ENCODE measurements at regions not wholly inside any gene's neighbourhood (a gene's known extent, or its start where the extent isn't known, plus 50 kb on each side); places are given as distances from the start of the nearest gene placed in this dataset.
A peak's percentile ranks its signal among the peaks of the same experiment; 100 is the strongest.

DNA sequence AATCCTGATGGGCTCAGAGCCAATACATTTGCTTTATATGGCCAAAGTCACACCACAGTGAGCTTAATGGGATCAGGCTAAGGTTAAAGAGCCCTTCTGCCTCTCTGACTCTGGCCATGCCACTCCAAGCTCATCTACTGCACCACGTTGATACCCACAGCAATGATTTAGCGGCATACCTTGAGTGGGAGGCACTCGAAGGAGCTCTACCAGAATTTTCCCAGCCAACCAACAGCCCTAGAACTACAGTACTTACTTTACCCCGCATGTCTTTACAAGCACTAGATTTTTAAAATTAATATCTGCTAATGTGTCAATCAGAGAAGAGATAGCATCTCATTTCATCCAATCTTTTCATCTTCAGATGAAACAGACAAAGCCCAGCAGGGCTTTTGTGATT is 300.5 kb downstream of the GRIN2B start:
- DNase-seq (ENCODE audit: low read depth): no peak

DNA sequence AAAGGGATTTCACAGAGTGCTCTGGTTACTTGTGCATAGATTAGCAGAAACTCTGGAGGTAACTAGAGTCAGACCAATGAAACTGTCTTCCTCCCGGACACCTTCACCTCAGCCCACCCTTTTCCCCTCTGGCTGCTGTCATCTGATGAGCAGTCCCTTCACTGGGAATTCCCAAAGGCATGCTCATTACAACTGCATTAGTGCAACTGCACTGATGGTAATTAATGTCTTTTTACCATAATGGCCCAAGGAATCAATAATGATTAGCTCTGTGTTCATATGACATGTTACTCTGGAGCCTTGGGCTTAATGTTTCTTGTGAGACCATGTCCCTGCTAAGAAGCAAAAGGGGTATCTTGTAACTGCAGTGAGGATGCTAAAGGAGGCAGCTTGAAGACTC is 304.5 kb downstream of the GRIN2B start:
- DNase-seq (ENCODE audit: low read depth): no peak

DNA sequence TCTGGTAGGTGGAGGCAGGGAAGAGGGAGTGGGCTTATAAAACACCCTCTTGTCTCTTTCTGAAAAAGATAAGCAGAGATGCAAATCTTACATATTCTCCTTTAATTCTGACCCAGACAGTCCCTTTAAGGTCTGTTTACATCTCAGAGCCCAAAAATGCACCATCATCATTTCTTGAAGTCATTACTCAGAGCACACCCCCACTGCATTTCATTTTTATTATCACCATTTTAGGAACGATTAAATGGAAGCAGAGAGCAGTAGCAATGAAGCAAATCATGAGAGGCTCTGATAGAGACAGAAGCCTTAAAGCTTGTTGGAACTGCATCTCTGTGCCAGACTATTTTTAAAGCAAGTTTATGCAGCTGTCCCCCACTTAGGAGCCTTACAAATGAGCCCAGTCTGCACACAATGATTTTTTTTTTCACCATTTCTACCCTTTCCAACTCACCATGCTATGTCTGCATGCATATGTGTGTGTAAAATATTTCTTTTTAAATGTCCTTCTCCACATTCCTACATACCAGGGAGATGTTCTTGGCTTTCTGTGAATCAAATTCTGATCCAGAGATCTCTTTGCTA is 311.0 kb downstream of the GRIN2B start:
- DNase-seq (ENCODE audit: low read depth): no peak

DNA sequence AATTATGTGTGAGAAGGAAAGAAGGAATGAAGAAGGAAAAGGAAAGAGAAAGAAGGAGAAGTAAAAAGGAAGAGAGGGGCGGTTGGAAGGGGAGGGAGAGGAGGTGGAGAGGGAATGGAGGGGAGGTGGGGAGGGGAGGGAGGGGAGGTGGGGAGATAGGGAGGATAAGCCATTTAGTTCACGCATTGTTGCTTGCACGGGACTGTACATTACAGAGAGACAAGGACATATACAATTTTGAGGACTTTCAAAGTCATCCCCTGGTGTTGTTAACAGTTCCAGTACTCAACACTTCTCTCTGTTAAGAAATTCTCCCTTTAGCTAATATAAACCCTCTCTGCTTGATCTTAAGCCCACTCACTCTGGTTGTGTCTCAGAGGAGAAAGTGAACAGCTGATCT is 312.5 kb downstream of the GRIN2B start:
- DNase-seq (ENCODE audit: low read depth): no peak

DNA sequence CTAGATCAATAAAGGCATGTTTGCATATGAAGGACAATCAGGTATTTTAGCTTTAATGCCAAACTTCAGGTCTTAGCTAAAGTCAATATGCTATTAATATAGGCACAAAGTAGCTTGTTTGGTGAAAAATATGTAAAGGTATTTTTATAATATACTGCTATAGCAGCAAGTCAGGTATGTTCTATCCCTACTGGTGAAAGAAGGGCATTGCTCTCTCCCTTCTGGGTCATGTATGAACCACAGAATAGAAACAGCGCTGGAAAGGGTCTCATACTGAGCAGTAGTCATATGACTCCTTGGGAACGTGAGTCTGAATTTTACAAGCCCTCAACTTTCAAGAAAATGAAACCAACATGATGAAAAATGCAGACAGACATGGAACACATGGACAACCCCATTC is 314.6 kb downstream of the GRIN2B start:
- peak; percentile 11 for DNase-seq (ENCODE audit: low read depth)

DNA sequence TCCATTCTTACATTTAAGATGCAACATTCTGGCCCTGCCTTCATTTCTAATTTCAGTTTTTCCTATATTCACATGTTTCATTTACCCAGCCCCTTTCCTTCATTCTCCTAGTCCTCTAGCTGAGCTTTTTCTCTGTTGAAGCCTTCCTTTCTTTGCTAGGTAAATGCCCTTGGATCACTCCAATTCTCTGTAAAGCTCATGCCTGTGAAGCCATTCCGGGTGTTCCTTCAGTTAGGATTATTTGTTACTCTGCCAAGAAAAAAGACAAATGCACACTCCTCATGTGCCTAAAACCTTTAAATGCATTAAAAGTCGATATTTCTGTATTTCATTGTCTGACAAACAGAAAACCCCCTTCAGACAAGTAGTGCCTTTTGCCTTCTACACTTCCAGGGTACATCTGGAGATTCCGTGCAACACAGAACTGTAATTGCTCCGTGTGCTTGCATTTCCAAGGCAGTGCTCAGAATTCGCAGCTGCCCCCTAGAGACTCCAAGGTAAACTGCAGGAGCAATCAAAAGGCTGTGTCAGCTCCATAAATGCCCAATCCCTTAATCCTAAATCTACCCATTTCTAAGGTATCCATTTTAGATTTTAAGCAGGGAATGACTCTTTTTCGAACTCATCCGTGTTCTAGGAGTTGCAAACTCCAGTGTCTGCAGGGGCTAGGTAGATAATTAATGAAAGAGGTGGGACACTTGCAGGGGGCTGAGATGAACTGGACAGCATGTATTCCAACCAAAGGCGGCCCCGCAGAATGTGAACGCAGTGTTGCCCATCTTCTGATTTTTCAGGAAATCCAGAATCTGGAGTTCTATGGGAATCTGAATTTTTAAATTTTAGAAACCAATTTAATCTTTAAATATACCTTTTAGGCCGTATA is 320.2 kb downstream of the GRIN2B start:
- peak; percentile 57 for DNase-seq (ENCODE audit: low read depth)

DNA sequence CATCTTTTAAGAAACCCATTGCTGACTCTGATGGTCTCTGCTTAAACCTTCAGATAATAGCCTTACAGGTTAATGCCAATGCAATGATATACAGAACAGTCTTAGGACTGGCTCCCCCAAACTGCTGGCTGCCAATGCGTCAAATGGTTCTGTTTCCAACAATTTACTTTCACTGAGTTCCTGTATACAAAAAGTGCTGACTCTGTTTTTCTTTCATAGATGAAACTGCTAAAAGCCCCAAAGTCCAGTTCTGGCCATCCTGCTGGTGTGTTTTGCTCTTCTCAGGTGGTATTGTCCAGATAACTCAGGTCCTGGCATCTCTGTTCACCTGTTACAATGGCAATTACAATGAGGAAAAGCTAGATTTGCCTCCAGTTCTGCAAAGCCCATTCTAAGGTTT is 326.9 kb downstream of the GRIN2B start:
- no peak for DNase-seq (ENCODE audit: low read depth)

DNA sequence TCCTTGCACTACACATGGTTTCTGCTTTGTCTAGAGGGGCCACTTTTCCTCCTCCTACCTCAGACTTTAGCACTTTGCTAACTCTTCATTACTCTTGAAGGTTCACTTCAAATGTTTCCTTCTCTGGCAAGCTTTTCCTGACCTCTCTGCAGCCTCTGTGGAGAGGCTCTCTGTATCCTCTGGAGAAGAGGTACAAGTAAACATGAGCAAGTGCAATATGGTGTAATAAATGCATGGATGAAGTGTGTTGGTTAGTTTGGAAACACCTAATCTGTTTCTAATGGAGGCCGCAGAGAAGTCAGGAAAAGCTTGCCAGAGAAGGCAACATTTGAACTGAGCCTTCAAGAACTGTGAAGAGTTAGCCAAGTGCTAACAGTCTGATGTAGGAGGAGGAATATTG is 329.3 kb downstream of the GRIN2B start:
- DNase-seq (ENCODE audit: low read depth): no peak

DNA sequence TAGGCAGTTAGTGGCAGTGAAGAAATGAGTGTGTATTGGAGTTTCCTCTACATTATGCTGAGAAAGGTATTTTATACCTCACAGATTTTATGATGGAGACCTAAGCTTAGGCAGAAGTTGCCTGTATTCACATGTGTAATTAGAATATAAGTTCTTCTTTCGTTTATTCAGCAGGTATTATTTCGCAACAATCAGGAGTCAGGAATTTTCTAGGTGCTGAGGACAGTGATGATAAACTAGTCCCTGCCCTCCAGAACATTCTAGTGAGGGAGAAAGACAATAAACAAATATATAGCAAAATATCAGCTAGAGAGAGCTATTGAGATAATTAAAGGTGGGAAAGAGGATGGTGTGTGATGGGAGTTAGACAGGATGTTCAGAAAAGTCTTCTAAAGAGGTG is 345.7 kb downstream of the GRIN2B start:
- DNase-seq (ENCODE audit: low read depth): no peak

DNA sequence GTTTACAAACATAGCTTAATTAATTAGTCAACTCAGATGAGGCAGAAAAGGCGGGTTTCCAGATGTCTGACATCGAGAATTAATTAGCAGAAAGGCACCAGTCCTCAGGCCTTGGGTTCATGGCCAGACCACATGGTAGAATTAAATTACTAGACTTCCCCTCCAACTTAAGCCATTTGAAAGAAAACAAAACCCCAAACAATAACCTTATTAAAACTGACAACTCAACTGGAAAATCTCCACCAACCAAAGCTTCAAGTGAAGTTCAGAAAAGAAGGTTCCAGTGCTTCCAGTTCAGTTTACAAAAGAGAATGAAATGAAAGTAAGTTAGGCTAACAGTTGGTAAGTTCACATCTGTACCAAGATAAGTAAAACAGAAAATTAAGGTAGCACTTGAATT is 349.5 kb downstream of the GRIN2B start:
- no peak for DNase-seq (ENCODE audit: low read depth)

DNA sequence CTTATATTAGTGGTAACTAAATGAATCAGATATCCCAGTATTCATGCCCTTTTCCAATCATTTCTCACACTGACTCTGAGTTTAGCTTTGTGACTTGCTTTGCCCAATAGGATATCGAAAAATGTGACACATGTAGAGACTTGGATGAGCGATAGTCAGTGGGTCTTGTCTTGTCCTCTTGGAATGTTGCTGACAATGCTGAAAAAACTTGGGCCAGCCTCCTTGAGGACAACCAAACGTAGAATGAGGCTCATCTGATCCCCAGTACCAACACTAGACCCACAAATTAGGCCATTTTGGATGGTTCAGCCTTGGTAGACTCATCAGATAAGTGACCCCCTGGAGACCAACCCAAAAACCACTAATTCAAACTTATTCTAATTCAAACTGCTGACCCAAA is 351.0 kb downstream of the GRIN2B start:
- no peak for DNase-seq (ENCODE audit: low read depth)

DNA sequence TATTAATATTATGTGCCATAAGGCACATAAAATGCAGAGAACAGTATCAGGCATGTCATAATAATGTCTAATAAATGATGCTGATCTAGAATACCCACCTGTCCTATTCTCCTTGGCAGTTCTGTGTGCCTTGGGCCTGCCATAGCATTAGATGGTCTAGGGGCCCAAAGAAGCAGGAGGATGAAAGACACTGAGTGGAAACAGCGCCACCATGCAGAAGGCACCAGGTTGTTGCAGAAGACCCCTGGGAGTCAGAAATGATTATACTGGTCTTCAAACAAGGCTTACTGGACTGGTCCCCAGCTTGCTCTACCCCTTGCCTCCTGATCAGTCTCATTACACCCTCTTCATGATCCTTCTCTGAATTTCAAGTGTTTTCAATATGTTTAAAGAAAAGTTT is 353.3 kb downstream of the GRIN2B start:
- no peak for DNase-seq (ENCODE audit: low read depth)

DNA sequence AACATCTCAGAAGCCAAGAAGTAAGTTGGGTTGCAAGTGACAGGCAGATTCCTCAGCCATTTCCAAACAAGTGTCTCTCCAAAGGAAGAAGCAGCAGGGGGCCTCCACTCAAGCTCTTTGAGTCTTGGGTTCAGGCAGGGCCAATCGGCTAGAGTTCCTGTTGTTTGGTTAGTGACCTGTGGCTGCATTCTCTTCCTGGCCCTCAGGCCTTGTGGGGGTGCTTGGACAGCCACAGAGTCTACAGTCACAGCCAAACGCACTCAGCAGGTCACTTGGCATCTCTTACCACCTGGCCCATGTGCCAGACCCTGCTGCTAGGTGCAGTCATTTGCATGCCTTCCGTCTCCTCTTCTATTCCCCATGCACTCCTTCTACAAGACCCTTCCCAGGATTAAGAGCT is 353.9 kb downstream of the GRIN2B start:
- DNase-seq (ENCODE audit: low read depth): no peak

DNA sequence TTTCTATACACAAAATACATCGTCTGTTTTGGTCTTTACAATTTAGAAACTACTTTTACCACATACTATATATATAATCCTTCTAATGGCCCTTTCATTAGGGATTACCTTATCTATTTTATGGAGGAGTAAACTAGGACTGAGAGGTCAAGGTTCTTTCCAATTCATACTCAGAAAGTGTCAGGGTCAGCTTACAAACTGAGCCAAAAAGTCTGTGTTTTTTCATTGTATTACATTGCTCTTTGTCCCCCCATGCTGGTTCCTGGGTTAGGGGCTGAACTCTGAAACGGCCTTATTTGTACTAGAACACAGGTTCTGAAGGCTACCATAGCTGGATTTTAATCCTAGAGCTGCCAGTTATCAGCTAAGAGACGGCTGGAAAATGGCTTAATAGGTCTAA is 368.1 kb downstream of the GRIN2B start:
- no peak for DNase-seq (ENCODE audit: low read depth)

DNA sequence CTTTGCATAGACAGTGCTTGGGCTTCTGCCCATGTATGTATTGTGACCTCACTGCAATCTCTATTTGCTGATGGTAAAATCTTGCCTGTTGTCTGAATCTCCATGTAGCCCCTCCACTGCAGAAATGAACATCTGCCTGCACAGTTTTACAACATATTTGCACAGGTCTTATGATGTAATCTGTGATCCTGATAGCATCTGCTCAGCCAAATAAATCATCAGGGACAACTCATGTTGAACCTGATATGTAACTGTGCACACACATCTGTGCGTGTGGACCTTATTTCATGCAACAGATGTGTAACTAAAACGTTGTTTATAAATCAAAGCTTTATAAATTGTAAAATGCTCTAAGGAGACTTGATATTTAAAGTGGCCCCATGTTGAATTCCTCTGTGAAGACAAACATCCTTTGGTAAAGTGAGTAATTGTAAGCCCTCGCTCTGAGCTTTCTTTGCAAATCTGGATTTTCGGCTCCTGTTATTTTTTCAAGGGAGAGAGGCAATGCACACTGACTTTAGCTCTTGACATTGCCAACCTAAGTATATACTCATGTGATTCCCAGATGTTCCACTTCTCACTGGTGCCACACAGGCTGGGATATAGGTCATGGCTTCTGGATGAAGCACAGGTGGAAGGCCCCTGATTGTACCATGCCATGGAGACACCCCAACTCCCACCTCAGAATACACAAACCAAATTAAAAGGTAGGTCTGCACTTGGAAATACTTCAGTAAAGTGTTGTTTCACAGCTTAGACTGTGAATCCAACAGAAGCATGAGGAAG is 371.3 kb downstream of the GRIN2B start:
- no peak for DNase-seq (ENCODE audit: low read depth)

DNA sequence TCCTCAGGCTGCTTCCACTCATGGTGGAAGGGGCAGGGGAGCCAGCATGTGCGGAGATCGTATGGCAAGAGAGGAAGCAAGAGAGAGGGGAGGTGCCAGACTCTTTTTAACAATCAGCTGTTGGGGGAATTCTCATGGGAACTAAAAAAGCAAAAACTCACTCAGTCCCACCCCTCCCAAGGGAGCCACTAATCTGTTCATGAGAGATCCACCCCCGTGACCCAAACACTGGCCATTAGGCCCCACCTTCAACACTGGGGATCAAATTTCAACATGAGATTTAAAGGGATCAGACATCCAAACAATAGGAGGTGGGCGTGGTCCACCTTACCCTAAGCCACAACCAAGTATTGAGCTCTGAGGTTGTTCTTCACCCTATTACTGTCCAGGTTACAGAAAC is 375.1 kb downstream of the GRIN2B start:
- DNase-seq (ENCODE audit: low read depth): no peak

DNA sequence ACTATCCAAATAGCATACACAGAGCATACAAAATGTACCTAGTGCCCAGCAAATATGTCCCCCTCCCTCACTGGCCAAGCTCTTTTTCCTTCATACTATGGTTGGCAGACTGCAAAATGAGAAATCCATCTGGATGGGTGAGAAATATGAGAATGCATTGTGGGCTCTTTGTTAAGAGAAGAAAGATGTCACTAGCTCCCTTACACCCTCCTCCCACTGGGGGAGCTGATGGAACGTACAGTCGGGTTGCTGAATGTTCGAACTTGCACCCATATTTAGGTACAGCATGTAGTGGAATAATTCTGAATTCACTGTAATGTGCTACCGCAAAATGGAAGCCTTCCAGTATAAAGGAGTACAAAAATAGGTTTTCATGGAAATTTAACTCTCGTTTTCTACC is 377.4 kb downstream of the GRIN2B start:
- no peak for DNase-seq (ENCODE audit: low read depth)

DNA sequence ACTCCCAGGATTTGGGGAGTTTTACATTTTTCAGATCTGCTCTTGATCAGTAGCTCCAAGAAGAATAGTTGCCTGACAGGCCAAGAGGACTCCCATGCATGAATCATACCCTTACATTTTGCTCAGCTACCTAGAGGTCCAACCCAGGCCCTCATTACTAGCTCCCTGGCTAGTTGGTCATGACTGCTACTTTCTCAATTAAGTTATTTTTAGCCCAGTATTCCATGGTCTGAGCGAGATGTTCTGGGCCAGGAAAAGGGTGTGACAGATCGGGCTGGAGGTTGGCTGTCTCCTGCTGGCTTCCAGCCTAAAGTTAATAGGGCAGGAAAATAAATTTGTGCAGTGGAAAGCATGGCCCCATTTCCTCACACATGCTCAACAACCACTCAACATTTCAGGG is 379.2 kb downstream of the GRIN2B start:
- no peak for DNase-seq (ENCODE audit: low read depth)

DNA sequence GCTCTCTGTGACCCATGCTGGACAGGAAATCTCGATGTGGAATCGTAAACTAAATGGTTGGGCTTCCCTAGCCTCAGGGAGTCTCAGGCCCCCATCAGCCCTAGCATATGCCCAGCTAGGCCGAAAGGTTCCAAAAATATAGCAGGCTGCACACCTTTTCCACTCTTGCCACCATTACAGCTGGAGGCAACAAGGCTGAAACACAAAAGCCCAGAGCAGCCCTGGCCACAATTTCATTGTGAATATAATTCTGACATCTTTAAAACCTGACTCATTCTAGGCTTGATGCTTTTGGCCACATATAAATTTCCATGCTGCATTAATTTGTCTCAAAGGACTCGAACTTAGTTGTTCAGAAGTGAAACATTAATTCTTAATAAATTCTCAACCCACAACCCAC is 382.2 kb downstream of the GRIN2B start:
- DNase-seq (ENCODE audit: low read depth): no peak

DNA sequence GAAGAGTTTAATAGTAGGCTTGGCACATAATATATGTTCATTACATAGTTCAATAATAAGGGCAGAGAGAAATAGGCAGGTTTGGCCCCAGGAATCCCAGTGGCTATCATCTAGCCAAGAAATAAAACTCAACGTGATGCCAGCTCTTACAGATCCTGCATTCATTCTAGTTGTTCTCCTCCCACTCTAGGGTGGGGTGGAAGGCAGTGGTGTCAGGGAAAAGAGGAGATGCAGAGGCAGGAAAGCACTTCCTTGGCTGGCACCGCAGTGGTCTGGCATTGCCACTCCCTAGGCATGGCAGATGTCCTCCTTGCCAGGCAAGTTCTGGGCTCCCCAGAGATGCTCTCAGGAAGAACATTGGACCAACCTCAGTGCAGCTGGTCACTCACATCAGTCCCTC is 383.6 kb downstream of the GRIN2B start:
- DNase-seq (ENCODE audit: low read depth): no peak

DNA sequence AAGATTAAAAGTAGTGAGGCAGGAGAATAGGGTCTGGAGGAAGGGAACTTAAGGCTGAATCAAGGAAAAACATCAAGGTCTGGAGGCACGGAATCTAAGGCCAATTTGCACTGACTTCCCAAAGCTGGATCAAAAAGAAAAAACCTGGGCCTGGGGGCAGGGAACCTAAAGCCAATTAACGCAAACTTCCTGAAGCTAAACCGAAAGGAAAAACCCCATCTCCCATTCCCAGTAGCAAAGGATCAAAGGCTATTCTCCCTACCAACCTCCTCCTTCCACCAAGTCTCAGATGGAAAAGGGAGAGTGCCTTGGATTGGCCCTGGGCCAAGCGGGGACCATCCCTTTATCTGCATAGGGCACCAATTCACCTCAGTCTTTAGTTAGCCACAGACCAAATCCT is 384.2 kb downstream of the GRIN2B start:
- no peak for DNase-seq (ENCODE audit: low read depth)

DNA sequence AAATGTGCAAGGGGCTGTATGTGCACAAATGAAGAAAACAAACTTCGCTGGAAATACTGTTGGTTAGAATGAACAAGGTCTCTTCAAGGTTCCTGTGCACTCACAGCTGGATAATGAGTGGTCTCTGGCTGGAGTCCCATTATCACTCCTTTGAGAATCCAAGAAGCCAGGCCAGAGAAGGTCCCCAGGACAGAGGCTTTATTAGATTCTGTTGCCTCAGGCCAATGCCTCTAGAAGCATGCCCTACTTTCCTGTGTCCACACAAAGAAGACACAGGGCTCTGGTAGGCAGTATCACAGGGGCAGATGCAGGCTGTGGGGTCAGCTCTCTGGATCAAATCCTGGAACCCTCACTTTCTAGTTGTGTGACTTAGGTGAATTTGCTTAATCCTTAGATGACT is 384.7 kb downstream of the GRIN2B start:
- no peak for DNase-seq (ENCODE audit: low read depth)
